HEK293 (cell line): ENCODE measurements at regions not wholly inside any gene's neighbourhood (a gene's known extent, or its start where the extent isn't known, plus 50 kb on each side); places are given as distances from the start of the nearest gene placed in this dataset.

Experiments used
- CTCF ChIA-PET: fragments of 350-600 bp; formaldehyde crosslinking; extraction: SDS; loops from one replicate; lab custom pipeline; 2021; ENCODE audit warnings: antibody characterized with exemption; lab: Yijun Ruan, JAX
- POLR2A ChIA-PET: fragments of 300-600 bp; formaldehyde crosslinking; extraction: SDS; loops from one replicate; lab custom pipeline; 2020; ENCODE audit warnings: antibody characterized with exemption, inconsistent platforms; lab: Yijun Ruan, JAX
- H3K27ac ChIP-seq: fragments of 200-500 bp; sonication (Bioruptor generic); 2 replicates; pipeline ENCODE4 v1.5.1; 2014; ENCODE audit warnings: low read depth, low read length, control low read depth, inconsistent platforms; ENCODE audit errors: extremely low read depth
- H3K36me3 ChIP-seq, 2 experiments: fragments of 200-500 bp in 1 of 2; sonication (Bioruptor generic) in 1 of 2; 1 replicate in 1 of 2; 2 replicates in 1 of 2; pipeline ENCODE4 v1.5.1; 2014 to 2017; ENCODE audit warnings: inconsistent platforms in 2 of 2, low read length in 2 of 2; ENCODE audit not compliant: control insufficient read depth in 2 of 2, insufficient read depth in 1 of 2
- H3K4me1 ChIP-seq: fragments of 200-500 bp; sonication (Bioruptor generic); 2 replicates; pipeline ENCODE4 v1.5.1; 2014; ENCODE audit warnings: mild to moderate bottlenecking, low read length, inconsistent platforms; ENCODE audit not compliant: control insufficient read depth, insufficient read depth
- H3K4me3 ChIP-seq: 2 replicates; pipeline ENCODE4 v1.5.1; 2011; ENCODE audit warnings: low read depth, mild to moderate bottlenecking, control low read depth, low read length, moderate library complexity
- H3K9me3 ChIP-seq: fragments of 200-500 bp; sonication (Bioruptor generic); 2 replicates; pipeline ENCODE4 v1.5.1; 2014; ENCODE audit warnings: low read depth, low read length, inconsistent platforms; ENCODE audit not compliant: control insufficient read depth, insufficient read depth
- HIC1 ChIP-seq: fragments of 450-650 bp; formaldehyde crosslinking; IDR thresholded peaks from 2 replicates; pipeline ENCODE4 v1.5.1; 2016; ENCODE audit warnings: missing biosample characterization, missing genetic modification characterization
- HOXD13 ChIP-seq: sonication (generic); formaldehyde crosslinking; IDR thresholded peaks from 2 replicates; pipeline ENCODE4 v1.8.0; 2022; ENCODE audit warnings: missing genetic modification reagents, borderline replicate concordance
- SP2 ChIP-seq: fragments of 450-650 bp; formaldehyde crosslinking; IDR thresholded peaks from 2 replicates; pipeline ENCODE4 v1.5.1; 2016; ENCODE audit warnings: missing biosample characterization, missing genetic modification characterization
- ZBTB17 ChIP-seq: fragments of 450-650 bp; formaldehyde crosslinking; IDR thresholded peaks from 2 replicates; pipeline ENCODE4 v1.5.1; 2016; ENCODE audit warnings: missing biosample characterization, missing genetic modification characterization
- ZBTB20 ChIP-seq: fragments of 450-650 bp; formaldehyde crosslinking; IDR thresholded peaks from 2 replicates; pipeline ENCODE4 v1.5.1; 2016; ENCODE audit warnings: missing biosample characterization, missing genetic modification characterization
- ZBTB44 ChIP-seq: fragments of 450-650 bp; IDR thresholded peaks from 2 replicates; pipeline ENCODE4 v1.5.1; 2018; ENCODE audit warnings: missing biosample characterization, mild to moderate bottlenecking, missing genetic modification characterization
- ZIC2 ChIP-seq: fragments of 450-650 bp; formaldehyde crosslinking; IDR thresholded peaks from 2 replicates; pipeline ENCODE4 v1.5.1; 2016; ENCODE audit warnings: missing biosample characterization, missing genetic modification characterization
- ZNF112 ChIP-seq: fragments of 450-650 bp; formaldehyde crosslinking; IDR thresholded peaks from 2 replicates; pipeline ENCODE4 v1.5.0; 2017; ENCODE audit warnings: missing biosample characterization, missing genetic modification characterization
- ZNF138 ChIP-seq: fragments of 450-650 bp; formaldehyde crosslinking; IDR thresholded peaks from 2 replicates; pipeline ENCODE4 v1.5.1; 2016; ENCODE audit warnings: missing biosample characterization, missing genetic modification characterization, borderline replicate concordance
- ZNF184 ChIP-seq: fragments of 450-650 bp; IDR thresholded peaks from 2 replicates; pipeline ENCODE4 v1.5.1; 2018; ENCODE audit warnings: missing biosample characterization, mild to moderate bottlenecking, missing genetic modification characterization
- ZNF19 ChIP-seq: fragments of 450-650 bp; formaldehyde crosslinking; IDR thresholded peaks from 2 replicates; pipeline ENCODE4; 2016; ENCODE audit warnings: missing biosample characterization, missing genetic modification characterization, low read depth
- ZNF2 ChIP-seq: fragments of 450-650 bp; formaldehyde crosslinking; IDR thresholded peaks from 2 replicates; pipeline ENCODE4 v1.5.1; 2016; ENCODE audit warnings: missing biosample characterization, missing genetic modification characterization
- ZNF26 ChIP-seq: fragments of 450-650 bp; formaldehyde crosslinking; IDR thresholded peaks from 2 replicates; pipeline ENCODE4 v1.5.1; 2016; ENCODE audit warnings: missing biosample characterization, missing genetic modification characterization
- ZNF394 ChIP-seq: fragments of 450-650 bp; formaldehyde crosslinking; IDR thresholded peaks from 2 replicates; pipeline ENCODE4 v1.5.1; 2016; ENCODE audit warnings: missing biosample characterization, missing genetic modification characterization, mild to moderate bottlenecking, moderate library complexity, borderline replicate concordance
- ZNF48 ChIP-seq: fragments of 450-650 bp; formaldehyde crosslinking; IDR thresholded peaks from 2 replicates; pipeline ENCODE4 v1.5.1; 2016; ENCODE audit warnings: missing biosample characterization, missing genetic modification characterization
- ZNF560 ChIP-seq: fragments of 450-650 bp; formaldehyde crosslinking; IDR thresholded peaks from 2 replicates; pipeline ENCODE4 v1.5.1; 2017; ENCODE audit warnings: missing biosample characterization, missing genetic modification characterization, borderline replicate concordance
- ZNF623 ChIP-seq: fragments of 450-650 bp; formaldehyde crosslinking; IDR thresholded peaks from 2 replicates; pipeline ENCODE4 v1.5.1; 2016; ENCODE audit warnings: missing biosample characterization, missing genetic modification characterization
- ZNF701 ChIP-seq: fragments of 450-650 bp; formaldehyde crosslinking; IDR thresholded peaks from 2 replicates; pipeline ENCODE4 v1.5.1; 2016; ENCODE audit warnings: missing biosample characterization, missing genetic modification characterization
- ZNF777 ChIP-seq: fragments of 450-650 bp; formaldehyde crosslinking; IDR thresholded peaks from 2 replicates; pipeline ENCODE4 v1.5.1; 2017; ENCODE audit warnings: missing biosample characterization, missing genetic modification characterization, borderline replicate concordance
- ZXDB ChIP-seq: fragments of 450-650 bp; formaldehyde crosslinking; IDR thresholded peaks from 2 replicates; pipeline ENCODE4 v1.5.1; 2016; ENCODE audit warnings: missing biosample characterization, missing genetic modification characterization
- TF ChIP-seq, protein P1 (sequence below): fragments of 450-650 bp; formaldehyde crosslinking; optimal IDR thresholded peaks from 2 replicates; pipeline ENCODE3; 2016; ENCODE audit warnings: missing biosample characterization, mild to moderate bottlenecking, missing genetic modification characterization
- TF ChIP-seq, protein P2 (sequence below): fragments of 450-650 bp; formaldehyde crosslinking; IDR thresholded peaks from 2 replicates; pipeline ENCODE4 v1.5.1; 2016; ENCODE audit warnings: missing biosample characterization, missing genetic modification characterization

GRCh38 chr2:129118296-129118695, 799.6 kb upstream of the HS6ST1 start:
- ChIA-PET POLR2A (no interaction called here), CTCF (interaction anchor here (0.6 kb wide), 1 partner anchor 252 kb away, joined by 3 read pairs; no protein-coding TSS in a partner anchor)
- H3K9me3 ChIP-seq: no peaks in the 10 kb centered on the region
- no peaks in the 10 kb centered on the region for H3K36me3 ChIP-seq
- H3K4me3 ChIP-seq: no peak overlapping the region
- no peaks in the 10 kb centered on the region for H3K4me1 ChIP-seq
- TF ChIP-seq ZXDB (tag by site-specific recombination): no peak
- H3K27ac ChIP-seq: no peak overlapping the region

GRCh38 chr2:129129087-129129486, 810.4 kb upstream of the HS6ST1 start:
- POLR2A ChIA-PET: no interaction called here
- CTCF ChIA-PET: no interaction called here
- no peak overlapping the region for H3K27ac ChIP-seq
- H3K4me1 ChIP-seq: no peaks in the 10 kb centered on the region
- no peaks in the 10 kb centered on the region for H3K36me3 ChIP-seq
- TF ChIP-seq HIC1: no peak
- no peak for TF ChIP-seq ZNF2
- no peak for TF ChIP-seq ZNF623
- TF ChIP-seq ZBTB44 (tag by site-specific recombination): no peak
- no peak for TF ChIP-seq SP2 (tag by site-specific recombination)
- TF ChIP-seq, protein P1, sequence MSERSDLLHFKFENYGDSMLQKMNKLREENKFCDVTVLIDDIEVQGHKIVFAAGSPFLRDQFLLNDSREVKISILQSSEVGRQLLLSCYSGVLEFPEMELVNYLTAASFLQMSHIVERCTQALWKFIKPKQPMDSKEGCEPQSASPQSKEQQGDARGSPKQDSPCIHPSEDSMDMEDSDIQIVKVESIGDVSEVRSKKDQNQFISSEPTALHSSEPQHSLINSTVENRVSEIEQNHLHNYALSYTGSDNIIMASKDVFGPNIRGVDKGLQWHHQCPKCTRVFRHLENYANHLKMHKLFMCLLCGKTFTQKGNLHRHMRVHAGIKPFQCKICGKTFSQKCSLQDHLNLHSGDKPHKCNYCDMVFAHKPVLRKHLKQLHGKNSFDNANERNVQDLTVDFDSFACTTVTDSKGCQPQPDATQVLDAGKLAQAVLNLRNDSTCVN (tag by site-specific recombination): no peak
- TF ChIP-seq ZNF184 (tag by site-specific recombination): no peak
- TF ChIP-seq, protein P2, sequence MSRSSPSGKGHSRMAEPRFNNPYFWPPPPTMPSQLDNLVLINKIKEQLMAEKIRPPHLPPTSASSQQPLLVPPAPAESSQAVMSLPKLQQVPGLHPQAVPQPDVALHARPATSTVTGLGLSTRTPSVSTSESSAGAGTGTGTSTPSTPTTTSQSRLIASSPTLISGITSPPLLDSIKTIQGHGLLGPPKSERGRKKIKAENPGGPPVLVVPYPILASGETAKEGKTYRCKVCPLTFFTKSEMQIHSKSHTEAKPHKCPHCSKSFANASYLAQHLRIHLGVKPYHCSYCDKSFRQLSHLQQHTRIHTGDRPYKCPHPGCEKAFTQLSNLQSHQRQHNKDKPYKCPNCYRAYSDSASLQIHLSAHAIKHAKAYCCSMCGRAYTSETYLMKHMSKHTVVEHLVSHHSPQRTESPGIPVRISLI (tag by site-specific recombination): no peak
- no peak overlapping the region for H3K4me3 ChIP-seq
- no peaks in the 10 kb centered on the region for H3K9me3 ChIP-seq

DNA sequence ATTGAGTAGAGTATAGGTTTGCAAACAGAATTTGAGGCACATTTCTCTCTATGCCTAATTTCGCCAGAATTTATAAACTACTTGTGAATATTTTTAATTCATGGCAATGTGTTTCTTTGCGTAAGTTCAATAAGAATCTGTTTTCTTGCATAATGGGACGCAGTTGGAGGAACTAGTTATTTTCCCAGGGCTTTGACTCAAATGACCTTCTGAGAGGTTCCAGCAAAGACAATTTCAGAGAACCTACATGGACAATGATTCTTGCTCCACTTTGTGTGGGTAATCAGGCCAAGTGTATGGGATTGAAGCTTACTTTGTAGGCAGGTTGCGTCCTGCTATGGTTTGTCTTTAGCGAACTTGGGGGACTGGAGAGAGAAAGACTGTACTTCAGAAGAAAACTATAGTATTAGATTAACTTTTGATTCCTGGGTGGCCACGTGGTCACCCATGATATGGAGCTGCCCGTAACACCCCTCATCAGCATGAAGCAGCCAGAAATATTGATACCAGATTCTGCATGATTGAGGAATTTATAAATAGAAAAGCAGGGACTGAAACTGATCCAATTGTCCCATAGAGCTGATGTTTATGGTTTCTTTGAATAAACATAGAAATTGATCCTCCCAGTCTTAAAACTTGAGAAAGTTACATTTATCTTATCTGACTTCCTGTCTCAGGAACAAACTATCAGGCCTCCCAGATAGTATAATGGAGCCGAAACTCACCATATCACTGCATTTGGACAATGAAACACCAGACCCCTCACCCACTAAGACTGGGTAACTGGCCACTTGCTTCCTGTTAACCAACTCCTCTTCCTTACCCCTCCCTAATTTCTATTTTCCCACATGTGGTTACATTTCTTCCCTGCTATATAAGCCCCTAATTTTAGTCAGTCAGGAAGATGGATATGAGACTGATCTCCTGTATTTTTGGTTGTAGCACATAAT, 815.3 kb upstream of the HS6ST1 start:
- H3K27ac ChIP-seq: no peak overlapping the region
- H3K4me1 ChIP-seq: no peaks in the 10 kb centered on the region
- ChIA-PET CTCF (no interaction called here), POLR2A (no interaction called here)
- H3K9me3 ChIP-seq: no peaks in the 10 kb centered on the region
- H3K36me3 ChIP-seq: no peaks in the 10 kb centered on the region
- H3K4me3 ChIP-seq: no peak overlapping the region
- no peak for TF ChIP-seq ZNF26 (tag by site-specific recombination)
- no peak for TF ChIP-seq ZNF138 (tag by site-specific recombination)
- TF ChIP-seq HOXD13 (CRISPR knock-in tag): no peak
- no peak for TF ChIP-seq ZBTB17
- TF ChIP-seq ZNF701 (tag by site-specific recombination): no peak
- no peak for TF ChIP-seq ZNF48 (tag by site-specific recombination)
- TF ChIP-seq ZBTB20 (tag by site-specific recombination): no peak
- TF ChIP-seq, protein P1 (tag by site-specific recombination): no peak
- TF ChIP-seq ZNF19 (tag by site-specific recombination): no peak
- no peak for TF ChIP-seq ZIC2 (tag by site-specific recombination)
- TF ChIP-seq ZNF394 (tag by site-specific recombination): no peak
- TF ChIP-seq ZNF777: no peak
- TF ChIP-seq ZNF560 (tag by site-specific recombination): no peak
- TF ChIP-seq ZNF112 (tag by site-specific recombination): no peak
